ENCODE measurements at regions not wholly inside any gene's neighbourhood (a gene's known extent, or its start where the extent isn't known, plus 50 kb on each side); places are given as distances from the start of the nearest gene placed in this dataset.

GRCh38 chr3:148625095-148625736 is 72.5 kb upstream of the AGTR1 start:
- no peak for TF ChIP-seq CTCF (IDR thresholded peaks at IDR 0.05)
- no peak for TF ChIP-seq POLR2A (IDR thresholded peaks at IDR 0.05)
